ENCODE measurements at regions not wholly inside any gene's neighbourhood (a gene's known extent, or its start where the extent isn't known, plus 50 kb on each side); places are given as distances from the start of the nearest gene placed in this dataset.
"Not testable (repeated sequence)": the region's sequence is repeated elsewhere in the genome, so short reads cannot be mapped to it uniquely, and the experiment has no call there.

GRCh38 chr13:111589321-111589720, 268.9 kb downstream of the TEX29 start:
- no peak for DNase-seq (ENCODE audit: low read depth)

DNA sequence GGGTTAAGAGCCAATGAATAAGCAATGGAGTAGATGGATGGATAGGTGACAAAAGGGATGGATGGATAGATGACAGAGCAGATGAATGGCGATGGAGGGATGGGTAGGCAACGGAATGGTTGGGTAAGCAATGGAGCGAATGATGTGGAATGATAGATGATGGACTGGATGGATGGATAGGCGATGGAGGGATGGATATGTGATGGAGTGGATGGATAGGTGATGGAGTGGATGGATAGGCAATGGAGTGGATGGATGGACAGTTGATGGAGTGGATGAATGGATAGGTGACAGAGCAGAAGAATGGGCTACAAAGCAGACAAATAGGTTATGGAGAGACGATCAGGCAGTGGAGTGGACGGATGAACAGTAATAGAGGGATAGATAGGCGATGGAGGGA, 269.6 kb downstream of the TEX29 start:
- no peak for DNase-seq (ENCODE audit: low read depth)

GRCh38 chr13:111590796-111591195, 270.4 kb downstream of the TEX29 start:
- no peak for DNase-seq (ENCODE audit: low read depth)

DNA sequence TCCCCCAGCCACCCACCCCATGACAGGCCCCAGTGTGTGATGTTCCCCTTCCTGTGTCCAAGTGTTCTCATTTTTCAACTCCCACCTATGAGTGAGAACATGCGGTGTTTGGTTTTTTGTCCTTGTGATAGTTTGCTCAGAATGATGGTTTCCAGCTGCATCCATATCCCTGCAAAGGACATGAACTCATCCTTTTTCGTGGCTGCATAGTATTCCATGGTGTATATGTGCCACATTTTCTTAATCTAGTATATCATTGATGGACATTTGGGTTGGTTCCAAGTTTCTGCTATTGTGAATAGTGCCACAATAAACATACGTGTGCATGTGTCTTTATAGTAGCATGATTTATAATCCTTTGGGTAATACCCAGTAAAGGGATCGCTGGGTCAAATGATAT, 273.0 kb downstream of the TEX29 start:
- not testable (repeated sequence) for DNase-seq (ENCODE audit: low read depth)

DNA sequence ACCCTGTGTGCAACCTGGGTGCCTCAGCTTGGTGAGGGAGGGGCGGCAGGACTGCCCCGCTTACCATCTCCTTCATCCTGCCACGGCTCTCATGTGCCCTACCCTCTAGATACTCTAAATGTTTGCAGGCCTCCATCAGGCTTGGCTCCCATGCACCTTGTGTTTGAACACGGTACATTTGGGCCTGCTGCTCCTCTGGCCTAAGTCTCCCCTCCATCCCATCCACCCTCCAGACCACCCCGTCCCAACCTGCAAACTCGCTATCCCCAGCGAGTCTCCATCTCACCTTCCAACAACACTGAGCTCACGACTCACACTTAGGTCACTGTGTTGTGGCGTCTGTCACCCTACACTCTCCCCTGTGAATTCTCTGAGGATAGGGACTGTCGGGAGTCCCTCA, 274.2 kb downstream of the TEX29 start:
- DNase-seq (ENCODE audit: low read depth) = no peak

DNA sequence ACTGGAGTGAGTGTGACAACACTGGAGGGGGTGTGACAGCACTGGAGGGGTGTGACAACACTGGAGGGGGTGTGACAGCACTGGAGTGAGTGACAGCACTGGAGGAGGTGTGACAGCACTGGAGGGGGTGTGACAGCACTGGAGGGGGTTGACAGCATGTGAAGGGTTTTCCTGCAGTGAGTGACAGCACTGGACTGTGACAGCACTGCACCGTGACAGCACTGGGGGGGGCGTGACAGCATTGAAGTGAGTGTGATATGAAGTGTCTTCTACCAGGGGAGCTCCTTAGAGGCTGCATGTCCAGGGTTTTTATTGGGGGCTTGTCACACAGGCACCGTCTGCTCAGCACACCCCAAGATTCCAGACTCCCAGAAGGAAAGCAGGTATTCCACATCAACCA, 274.8 kb downstream of the TEX29 start:
- DNase-seq (ENCODE audit: low read depth) = no peak

DNA sequence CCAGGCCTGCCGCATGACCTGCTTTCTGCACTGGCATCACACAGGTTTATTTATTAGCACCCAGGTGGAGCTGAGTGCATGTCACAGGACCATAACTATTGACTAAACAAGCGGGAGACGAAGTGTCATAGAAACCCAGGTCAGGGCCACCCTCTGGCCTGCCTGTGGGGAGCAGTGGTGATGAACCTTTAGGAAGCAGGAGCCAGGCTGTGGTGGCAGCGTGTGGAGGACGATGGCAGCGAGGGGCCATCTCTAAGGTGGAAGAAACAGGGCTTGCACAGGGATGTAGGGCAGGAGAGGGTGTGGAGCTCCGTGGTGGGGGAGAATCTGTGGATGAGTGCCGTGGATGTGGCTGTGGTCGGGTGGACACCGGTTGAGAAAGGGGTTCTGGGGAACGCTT, 275.3 kb downstream of the TEX29 start:
- no peak for DNase-seq (ENCODE audit: low read depth)

GRCh38 chr13:111597191-111597611, 276.8 kb downstream of the TEX29 start:
- no peak for DNase-seq (ENCODE audit: low read depth)

DNA sequence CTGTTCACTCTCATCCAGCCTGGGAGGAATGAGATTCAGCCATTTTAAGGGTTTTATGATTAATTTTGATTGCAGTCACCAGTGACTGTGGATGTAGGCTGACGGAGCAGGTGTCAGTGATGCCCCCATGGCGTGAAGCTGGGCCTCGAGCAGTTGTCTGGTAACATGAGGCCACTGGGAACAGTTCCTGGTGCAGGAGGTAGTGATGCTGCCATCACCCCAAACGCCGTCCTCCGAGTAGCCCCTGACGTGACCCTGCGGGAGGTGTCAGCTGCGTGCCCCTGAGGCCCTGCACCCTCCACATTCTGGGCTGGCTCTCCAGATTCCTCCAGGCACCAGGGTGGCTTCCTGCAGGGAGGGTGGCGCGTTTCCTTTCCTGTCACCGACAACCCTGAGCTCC, 277.2 kb downstream of the TEX29 start:
- DNase-seq (ENCODE audit: low read depth) = no peak

- DNase-seq (ENCODE audit: low read depth) = no peak
Observed at GRCh38 chr13:111598747-111599146, 278.3 kb downstream of the TEX29 start.

DNA sequence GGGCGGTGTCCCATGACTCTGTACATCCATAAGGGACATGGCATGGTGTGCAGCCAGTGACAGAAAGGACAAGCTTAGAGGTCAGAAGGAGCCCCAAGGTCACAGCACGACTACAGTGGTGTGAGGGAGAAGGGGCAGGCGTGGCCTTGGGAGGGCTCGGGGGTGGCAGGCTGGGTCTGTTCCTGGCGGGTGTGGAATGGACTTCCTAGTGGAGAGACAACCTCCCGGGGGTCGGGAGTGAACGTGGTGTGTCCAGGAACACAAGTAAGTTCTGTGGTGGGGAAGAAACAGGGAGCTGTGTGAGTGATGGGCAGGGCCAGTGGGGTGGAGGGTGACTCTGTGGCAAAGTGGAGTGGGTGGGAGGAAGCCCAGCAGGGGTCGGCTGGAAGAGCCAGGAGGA, 279.3 kb downstream of the TEX29 start:
- no peak for DNase-seq (ENCODE audit: low read depth)

DNA sequence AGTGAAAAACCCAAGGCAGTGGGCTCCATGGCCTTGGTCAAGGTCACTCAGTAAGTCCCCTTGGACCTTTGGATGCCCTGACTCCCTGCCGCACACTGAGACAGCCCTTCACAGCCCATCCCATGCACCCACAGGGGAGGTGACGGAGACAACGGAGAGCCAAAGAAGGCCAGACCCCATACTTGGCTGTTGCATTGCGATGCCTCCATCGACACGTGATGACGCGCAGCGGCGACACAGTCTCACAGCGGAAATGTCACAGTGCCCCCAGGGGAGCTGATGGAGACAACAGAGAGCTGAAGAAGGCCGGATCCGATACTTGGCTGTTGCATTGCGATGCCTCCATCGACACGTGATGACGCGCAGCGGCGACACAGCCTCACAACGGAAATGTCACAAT, 282.4 kb downstream of the TEX29 start:
- DNase-seq (ENCODE audit: low read depth) = no peak

DNA sequence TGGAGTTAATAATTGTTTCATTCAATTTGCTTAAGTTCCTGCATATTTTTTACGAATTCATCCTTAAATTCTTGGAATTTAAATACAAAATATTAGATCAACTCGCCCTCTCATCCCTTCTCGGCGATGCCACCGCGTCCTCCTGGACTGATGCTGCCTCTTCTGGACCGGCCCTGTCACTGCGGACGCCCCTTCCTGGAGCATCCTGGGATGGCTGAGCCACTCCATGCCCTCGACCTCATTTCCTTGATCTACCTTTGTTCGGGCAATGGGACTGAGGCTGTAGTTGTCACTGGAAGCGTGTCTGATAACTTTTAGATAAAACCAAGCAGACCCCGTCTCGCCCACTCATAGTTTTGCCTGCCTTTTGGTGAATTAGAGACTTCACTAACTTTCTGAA, 283.7 kb downstream of the TEX29 start:
- DNase-seq (ENCODE audit: low read depth) = no peak

DNA sequence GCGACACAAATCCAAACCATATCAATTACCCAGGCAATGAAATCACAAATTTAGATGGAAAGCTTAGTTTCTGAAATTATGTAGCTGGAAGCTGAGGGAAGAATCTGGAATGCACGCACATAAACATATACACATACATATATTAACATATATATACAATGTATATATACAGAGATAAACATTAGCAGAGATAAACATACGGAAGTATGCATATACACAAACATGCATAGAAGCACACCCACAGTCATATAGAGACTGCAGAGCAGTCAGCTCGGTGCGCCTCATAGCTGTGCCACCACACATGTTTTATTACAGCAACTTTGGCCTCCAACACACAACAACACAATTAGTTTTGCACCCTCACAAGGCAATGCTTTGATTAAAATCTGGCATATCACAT, 288.1 kb downstream of the TEX29 start:
- DNase-seq (ENCODE audit: low read depth) = no peak

DNA sequence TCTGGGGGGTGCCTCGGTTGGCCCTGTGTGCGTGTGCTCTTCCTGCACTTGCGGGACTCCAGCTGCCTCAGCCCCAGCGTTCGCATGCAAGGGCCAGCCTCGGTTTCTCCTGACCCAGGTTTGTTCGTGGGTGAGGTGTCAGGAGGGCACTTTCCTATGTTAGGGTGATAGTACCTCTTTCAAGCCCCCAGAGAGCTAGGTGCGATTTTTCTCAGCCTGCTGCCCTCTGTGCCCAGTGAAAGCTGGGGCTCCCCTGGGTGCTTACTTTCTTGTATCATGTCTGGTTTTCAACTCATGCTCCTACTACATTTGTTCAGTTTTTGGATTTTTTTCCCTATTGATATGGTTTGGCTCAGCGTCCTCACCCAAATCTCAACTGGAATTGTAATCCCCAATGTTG, 289.2 kb downstream of the TEX29 start:
- no peak for DNase-seq (ENCODE audit: low read depth)

GRCh38 chr13:111610081-111610480, 289.6 kb downstream of the TEX29 start:
- DNase-seq (ENCODE audit: low read depth) = no peak

DNA sequence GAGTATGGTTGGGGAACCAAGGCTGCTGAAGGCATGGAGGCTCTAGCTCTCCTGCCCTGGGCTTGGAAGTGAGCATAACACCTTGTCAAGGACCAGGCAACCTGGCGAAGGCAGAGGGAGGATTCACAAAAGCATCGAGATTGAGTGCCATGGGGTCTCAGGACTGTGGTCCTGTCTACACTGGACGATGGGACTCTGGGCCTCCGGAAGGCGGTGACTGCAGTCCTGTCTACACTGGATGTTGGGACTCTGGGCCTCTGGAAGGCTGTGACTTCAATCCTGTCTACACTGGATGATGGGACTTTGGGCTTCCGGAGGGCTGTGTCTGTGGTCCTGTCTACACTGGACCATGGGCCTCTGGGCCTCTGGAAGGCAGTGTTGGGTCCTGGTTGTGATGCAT, 290.4 kb downstream of the TEX29 start:
- no peak for DNase-seq (ENCODE audit: low read depth)

- no peak for DNase-seq (ENCODE audit: low read depth)
Observed at GRCh38 chr13:111611651-111612050, 291.2 kb downstream of the TEX29 start.

- no peak for DNase-seq (ENCODE audit: low read depth)
Observed at GRCh38 chr13:111612886-111613285, 292.4 kb downstream of the TEX29 start.

- no peak for DNase-seq (ENCODE audit: low read depth)
Observed at GRCh38 chr13:111614009-111614408, 293.6 kb downstream of the TEX29 start.

DNA sequence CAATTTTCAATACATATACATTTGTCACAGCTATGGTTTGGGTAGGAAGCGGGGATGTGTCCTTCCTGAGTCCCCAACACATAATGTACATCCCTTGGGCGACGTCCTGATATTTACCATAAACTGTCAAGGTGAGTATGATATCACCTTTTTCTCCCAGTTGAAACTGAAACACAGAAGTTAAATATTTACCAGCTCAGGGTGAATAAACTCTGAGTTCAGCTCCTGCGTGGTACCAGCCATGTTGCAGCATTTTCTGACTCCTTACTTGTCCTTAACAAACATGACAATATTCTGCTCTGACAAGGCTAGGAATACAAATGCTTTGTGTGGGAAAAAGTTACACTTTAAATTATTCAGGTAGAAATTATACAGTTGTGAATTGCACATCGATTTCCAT, 294.2 kb downstream of the TEX29 start:
- no peak for DNase-seq (ENCODE audit: low read depth)

DNA sequence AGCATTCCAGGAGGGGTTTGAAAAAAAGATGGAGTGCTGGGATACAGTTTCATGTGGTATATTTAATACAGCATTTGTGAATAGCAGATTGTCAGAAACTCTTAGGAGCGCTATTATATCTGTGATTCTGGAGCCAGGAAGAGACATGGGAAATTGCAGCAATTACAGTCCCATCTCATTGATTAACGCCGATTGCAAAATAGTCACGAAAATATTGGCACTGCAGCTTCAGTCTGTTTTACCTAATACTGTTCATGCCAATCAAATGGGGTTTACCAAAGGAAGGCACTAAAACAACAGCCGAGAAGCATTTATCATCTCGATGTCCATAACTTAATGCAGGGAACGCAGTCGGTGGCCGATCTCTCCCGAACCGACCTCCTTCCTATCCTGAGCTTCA, 295.8 kb downstream of the TEX29 start:
- DNase-seq (ENCODE audit: low read depth) = no peak

DNA sequence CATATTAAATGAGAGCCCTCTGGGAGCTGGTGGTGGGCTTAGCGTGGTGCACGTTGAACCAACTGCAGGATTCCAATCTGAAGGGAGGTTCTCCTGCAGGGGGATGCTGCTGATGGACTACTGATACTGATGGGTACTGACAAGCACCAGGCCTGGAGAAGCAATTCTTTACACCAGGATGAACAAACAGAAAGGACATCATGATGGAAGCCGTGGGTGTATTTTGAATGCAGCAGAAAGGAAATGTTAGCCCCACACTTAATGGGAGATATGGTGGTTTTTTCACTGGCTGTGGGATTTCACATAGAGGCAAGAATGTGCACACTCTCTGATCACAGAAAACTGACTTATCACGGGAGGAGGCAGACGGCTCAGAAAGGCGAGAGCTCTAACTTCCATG, 299.7 kb downstream of the TEX29 start:
- DNase-seq (ENCODE audit: low read depth) = no peak

DNA sequence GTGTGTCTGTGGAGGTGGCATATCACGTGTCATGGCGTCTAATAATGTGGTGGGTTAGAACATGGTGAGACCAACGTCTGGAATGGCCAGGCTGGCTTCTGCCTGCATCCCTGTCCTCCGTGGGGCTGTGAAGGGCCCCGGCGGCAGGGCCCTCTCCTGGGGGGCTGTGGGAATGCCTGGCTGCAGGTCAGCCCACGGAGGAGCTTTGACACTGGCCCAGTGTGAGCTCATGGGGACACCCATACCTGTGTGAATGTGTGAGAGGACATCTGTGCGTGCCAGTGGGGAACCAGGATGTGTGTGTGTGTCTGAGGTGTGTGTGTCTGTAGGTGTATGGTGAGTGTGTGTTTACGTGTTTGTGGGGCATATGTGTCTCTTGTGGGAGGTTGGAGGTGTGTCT, 300.1 kb downstream of the TEX29 start:
- DNase-seq (ENCODE audit: low read depth) = no peak

DNA sequence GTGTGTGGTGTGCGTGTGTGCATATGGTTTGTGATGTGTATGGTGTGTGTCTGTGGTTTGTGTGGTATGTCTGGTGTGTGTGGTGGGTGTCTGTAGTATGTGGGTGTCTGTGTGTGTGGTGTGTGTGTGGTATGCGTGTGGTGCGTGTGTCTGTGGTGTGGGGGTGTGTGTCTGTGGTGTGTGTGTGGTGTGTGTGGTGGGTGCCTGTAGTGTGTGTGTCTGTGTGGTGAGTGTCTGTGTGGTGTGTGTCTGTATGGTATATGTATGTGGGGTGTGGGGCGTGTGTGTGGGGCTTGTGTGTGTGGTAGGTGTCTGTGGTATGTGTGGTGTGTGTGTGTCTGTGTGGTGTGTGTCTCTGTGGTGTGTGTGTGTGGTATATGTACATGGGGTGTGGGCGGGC, 300.7 kb downstream of the TEX29 start:
- DNase-seq (ENCODE audit: low read depth) = no peak

Data from GM04503 (cell line).